GM12878 (cell line): ENCODE measurements at regions not wholly inside any gene's neighbourhood (a gene's known extent, or its start where the extent isn't known, plus 50 kb on each side); places are given as distances from the start of the nearest gene placed in this dataset.

Experiments used
- ATAC-seq: fragments of 200-7000 bp; cut with Tn5 transposase; 3 replicates; pipeline ENCODE4 v1.9.1; 2020; ENCODE audit warnings: mild to moderate bottlenecking, moderate library complexity
- BruUV-seq: library from RNA; stranded (reverse); fragments of 400-500 nt; replicated peaks from 2 replicates; lab custom pipeline; 2021; lab: Mats Ljungman, UMichigan
- CTCF ChIA-PET: fragments of 300-600 bp; sonication (Branson Sonifier 250); formaldehyde crosslinking; extraction: SDS; loops from one replicate; lab custom pipeline; 2021; ENCODE audit warnings: inconsistent platforms; lab: Yijun Ruan, JAX
- POLR2A ChIA-PET: fragments of 350-600 bp; formaldehyde crosslinking; extraction: SDS; loops from one replicate; lab custom pipeline; 2021; ENCODE audit warnings: inconsistent platforms; lab: Charles Lee
- RAD21 ChIA-PET: fragments of 300-600 bp; sonication (Branson Sonifier 250); formaldehyde crosslinking; loops from one replicate; lab custom pipeline; 2023; ENCODE audit warnings: antibody characterized with exemption; ENCODE audit not compliant: unreplicated experiment; lab: Charles Lee
- SMC1A ChIA-PET: fragments of 300-600 bp; sonication (Branson Sonifier 250); formaldehyde crosslinking; loops from one replicate; lab custom pipeline; 2023; ENCODE audit not compliant: unreplicated experiment, uncharacterized antibody; lab: Charles Lee
- DNase-seq: peaks from one replicate; pipeline ENCODE4 v3.0.0-alpha.2; 2011; ENCODE audit warnings: low read depth, low spot score
- FAIRE-seq: peaks from 3 replicates; lab custom pipeline; 2011; peaks lifted over from hg19 to GRCh38; lab: Jason Lieb, UNC
- H2AFZ ChIP-seq: 2 replicates; pipeline ENCODE4 v1.6.0; 2011; ENCODE audit warnings: low read depth, low read length, control low read depth; ENCODE audit not compliant: control insufficient read depth
- H3K27ac ChIP-seq: 2 replicates; pipeline ENCODE4 v1.5.1; 2011; ENCODE audit warnings: control low read depth; ENCODE audit not compliant: control insufficient read depth, insufficient read depth
- H3K27me3 ChIP-seq, 2 experiments: replicated peaks in 1 of 2; 2 replicates each; pipeline versions ENCODE4 v1.6.0 to v1.6.1; 2011; ENCODE audit warnings: low read length in 1 of 2; ENCODE audit not compliant: control insufficient read depth in 2 of 2, insufficient read depth in 2 of 2
- H3K36me3 ChIP-seq, 2 experiments: 2 replicates each; pipeline ENCODE4 v1.5.1; 2011; ENCODE audit warnings: low read length in 1 of 2; ENCODE audit not compliant: control insufficient read depth in 2 of 2, insufficient read depth in 2 of 2
- H3K4me1 ChIP-seq: 2 replicates; pipeline ENCODE4 v1.6.1; 2011; ENCODE audit warnings: mild to moderate bottlenecking, low read length, moderate library complexity, mixed read lengths; ENCODE audit not compliant: control insufficient read depth, insufficient read depth
- H3K4me2 ChIP-seq: 2 replicates; pipeline ENCODE4 v1.6.0; 2011; ENCODE audit warnings: control low read depth; ENCODE audit not compliant: control insufficient read depth, insufficient read depth
- H3K4me3 ChIP-seq: fragments of 200-600 bp; sonication (generic); 2 replicates; pipeline ENCODE4 v1.5.1; 2016
- H3K79me2 ChIP-seq: 2 replicates; pipeline ENCODE4 v1.6.0; 2011; ENCODE audit warnings: low read length; ENCODE audit not compliant: control insufficient read depth, insufficient read depth
- H3K9ac ChIP-seq: 2 replicates; pipeline ENCODE4 v1.8.0; 2011; ENCODE audit warnings: low read length, control low read depth, mixed read lengths; ENCODE audit not compliant: control insufficient read depth, insufficient read depth
- H3K9me3 ChIP-seq: replicated peaks from 3 replicates; pipeline ENCODE4 v1.5.1; 2011; ENCODE audit warnings: mild to moderate bottlenecking, low read length; ENCODE audit not compliant: control insufficient read depth, insufficient read depth
- H4K20me1 ChIP-seq: 2 replicates; pipeline ENCODE4 v1.6.0; 2011; ENCODE audit not compliant: control insufficient read depth, insufficient read depth
- CUX1 ChIP-seq: IDR thresholded peaks from 2 replicates; pipeline ENCODE4 v1.6.1; 2012; ENCODE audit warnings: improper control_type of control experiment, low read depth, low read length; ENCODE audit not compliant: insufficient replicate concordance
- E2F8 ChIP-seq: fragments of 450-650 bp; IDR thresholded peaks from 2 replicates; pipeline ENCODE4 v1.6.1; 2018; ENCODE audit warnings: mild to moderate bottlenecking, low read depth, moderate library complexity; ENCODE audit not compliant: partially characterized antibody
- EP300 ChIP-seq, 2 experiments: fragments of 150-350 bp in 1 of 2; IDR thresholded peaks; 2 replicates each; pipeline ENCODE4 v1.6.1; 2011 to 2012; ENCODE audit warnings: low read depth in 2 of 2, low read length in 2 of 2, borderline replicate concordance in 1 of 2, improper control_type of control experiment in 1 of 2, inconsistent platforms in 1 of 2; ENCODE audit not compliant: control insufficient read depth in 1 of 2
- FOXM1 ChIP-seq: IDR thresholded peaks from 2 replicates; pipeline ENCODE4 v1.6.1; 2012; ENCODE audit warnings: low read depth, mild to moderate bottlenecking, inconsistent platforms, low read length, moderate library complexity
- GABPA ChIP-seq: IDR thresholded peaks from 2 replicates; pipeline ENCODE4 v1.6.1; 2014; ENCODE audit warnings: antibody characterized with exemption, low read depth, mild to moderate bottlenecking, inconsistent platforms
- HDAC6 ChIP-seq: fragments of 200-600 bp; sonication (generic); IDR thresholded peaks from one replicate; pipeline ENCODE4 v1.8.0; 2017; ENCODE audit warnings: antibody characterized with exemption; ENCODE audit not compliant: unreplicated experiment
- KAT2A ChIP-seq: conservative IDR thresholded peaks from 2 replicates; pipeline ENCODE4 v1.6.1; 2011; ENCODE audit warnings: low read depth, low read length; ENCODE audit not compliant: control insufficient read depth
- KLF5 ChIP-seq: fragments of 450-650 bp; IDR thresholded peaks from 2 replicates; pipeline ENCODE4 v1.6.1; 2014; ENCODE audit warnings: mild to moderate bottlenecking; ENCODE audit not compliant: partially characterized antibody
- NFIC ChIP-seq: IDR thresholded peaks from 2 replicates; pipeline ENCODE4 v1.6.1; 2012; ENCODE audit warnings: low read depth, mild to moderate bottlenecking, inconsistent platforms, low read length, moderate library complexity
- POLR2AphosphoS2 ChIP-seq: IDR thresholded peaks from 2 replicates; pipeline ENCODE4 v1.6.1; 2011; ENCODE audit warnings: low read depth, mild to moderate bottlenecking, low read length, improper control_type of control experiment, moderate library complexity
- RCOR1 ChIP-seq: conservative IDR thresholded peaks from 2 replicates; pipeline ENCODE4 v1.6.1; 2012; ENCODE audit warnings: low read depth, low read length, improper control_type of control experiment
- SREBF2 ChIP-seq: IDR thresholded peaks from 2 replicates; pipeline ENCODE4 v1.6.1; 2012; ENCODE audit warnings: mild to moderate bottlenecking, low read length
- YY1 ChIP-seq: IDR thresholded peaks from 2 replicates; pipeline ENCODE4 v1.6.1; 2011; ENCODE audit warnings: low read depth, mild to moderate bottlenecking, low read length
- ZSCAN29 ChIP-seq: fragments of 450-650 bp; IDR thresholded peaks from 2 replicates; pipeline ENCODE4 v1.6.1; 2017; ENCODE audit warnings: mild to moderate bottlenecking, moderate library complexity
- WGBS: methylation state at CpG from one replicate; pipeline ENCODE4 v1.1.6; 2016; ENCODE audit warnings: low lambda C conversion rate; ENCODE audit not compliant: insufficient replicate concordance, insufficient coverage; ENCODE audit errors: missing lambda C conversion rate; 5-methylcytosine and 5-hydroxymethylcytosine counted together
- in situ Hi-C: fragments of 300-500 bp; cut with MboI; formaldehyde crosslinking; loops from 9 replicates; pipeline ENCODE4 v1.14.3; 2018; ENCODE audit warnings: mixed read lengths
- intact Hi-C: fragments of 100-400 bp; cut with micrococcal nuclease; formaldehyde crosslinking; loops from one replicate; pipeline ENCODE4 v1.14.2; 2022; ENCODE audit not compliant: unreplicated experiment
- TF ChIP-seq, protein P1 (sequence below): fragments of 450-650 bp; IDR thresholded peaks from 2 replicates; pipeline ENCODE4 v1.6.1; 2017; ENCODE audit warnings: mild to moderate bottlenecking, low read depth, inconsistent platforms; ENCODE audit not compliant: poor library complexity, severe bottlenecking

GRCh38 chr9:115775659-115776058 lies 377.9 kb upstream of the PAPPA start:
- H3K27ac ChIP-seq = no peak overlapping the region
- intact Hi-C loops = no loop called here
- BruUV-seq = no TSS peak

More at GRCh38 chr9:115775659-115776058, 377.9 kb upstream of the PAPPA start:
- no peaks in the 10 kb centered on the region for H3K4me1 ChIP-seq
- H3K36me3 ChIP-seq = no peaks in the 10 kb centered on the region
- TF ChIP-seq YY1 (no peak), POLR2AphosphoS2 (no peak), SREBF2 (no peak), ZSCAN29 (no peak), GABPA (no peak), E2F8 (no peak), HDAC6 (no peak), CUX1 (no peak), KLF5 (no peak), FOXM1 (no peak), NFIC (no peak), RCOR1 (no peak), KAT2A (no peak), EP300 (IDR thresholded peaks at IDR 0.05; ENCODE audit: borderline replicate concordance in 1 of 2, control insufficient read depth in 1 of 2, low read depth in 2 of 2, low read length in 2 of 2) (no peak)
- TF ChIP-seq, protein P1, sequence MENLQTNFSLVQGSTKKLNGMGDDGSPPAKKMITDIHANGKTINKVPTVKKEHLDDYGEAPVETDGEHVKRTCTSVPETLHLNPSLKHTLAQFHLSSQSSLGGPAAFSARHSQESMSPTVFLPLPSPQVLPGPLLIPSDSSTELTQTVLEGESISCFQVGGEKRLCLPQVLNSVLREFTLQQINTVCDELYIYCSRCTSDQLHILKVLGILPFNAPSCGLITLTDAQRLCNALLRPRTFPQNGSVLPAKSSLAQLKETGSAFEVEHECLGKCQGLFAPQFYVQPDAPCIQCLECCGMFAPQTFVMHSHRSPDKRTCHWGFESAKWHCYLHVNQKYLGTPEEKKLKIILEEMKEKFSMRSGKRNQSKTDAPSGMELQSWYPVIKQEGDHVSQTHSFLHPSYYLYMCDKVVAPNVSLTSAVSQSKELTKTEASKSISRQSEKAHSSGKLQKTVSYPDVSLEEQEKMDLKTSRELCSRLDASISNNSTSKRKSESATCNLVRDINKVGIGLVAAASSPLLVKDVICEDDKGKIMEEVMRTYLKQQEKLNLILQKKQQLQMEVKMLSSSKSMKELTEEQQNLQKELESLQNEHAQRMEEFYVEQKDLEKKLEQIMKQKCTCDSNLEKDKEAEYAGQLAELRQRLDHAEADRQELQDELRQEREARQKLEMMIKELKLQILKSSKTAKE = no peak
- SMC1A ChIA-PET = no interaction called here
- FAIRE-seq = no peak
- RAD21 ChIA-PET = no interaction called here
- no peak for ATAC-seq
- POLR2A ChIA-PET = no interaction called here
- no peaks in the 10 kb centered on the region for H4K20me1 ChIP-seq
- H3K9ac ChIP-seq = no peak overlapping the region
- H3K9me3 ChIP-seq = no peaks in the 10 kb centered on the region
- CTCF ChIA-PET = no interaction called here
- H3K27me3 ChIP-seq = no peaks in the 10 kb centered on the region
- H3K4me2 ChIP-seq = no peak overlapping the region
- no peak for DNase-seq
- in situ Hi-C loops = no loop called here
- H3K4me3 ChIP-seq = no peak overlapping the region
- H3K79me2 ChIP-seq = no peaks in the 10 kb centered on the region
- 2% methylated on average over 2 of the region's 2 CpGs for WGBS
- H2AFZ ChIP-seq = no peak overlapping the region
